H9 (cell line): ENCODE measurements at regions not wholly inside any gene's neighbourhood (a gene's known extent, or its start where the extent isn't known, plus 50 kb on each side); places are given as distances from the start of the nearest gene placed in this dataset.
"Not testable (repeated sequence)": the region's sequence is repeated elsewhere in the genome, so short reads cannot be mapped to it uniquely, and the experiment has no call there.

ENCODE experiments used
- DNase-seq: peaks from one replicate; pipeline ENCODE4 v3.0.0-alpha.2; 2017
- H2AFZ ChIP-seq: one replicate; pipeline ENCODE4 v1.6.1; 2013; ENCODE audit warnings: mild to moderate bottlenecking, low read length, control low read depth, moderate library complexity
- H2AK5ac ChIP-seq: 2 replicates; pipeline ENCODE4 v1.6.1; 2013; ENCODE audit warnings: low read length, control low read depth, mixed read lengths; ENCODE audit not compliant: insufficient read length
- H2BK120ac ChIP-seq: one replicate; pipeline ENCODE4 v1.6.1; 2013; ENCODE audit warnings: low read depth, mild to moderate bottlenecking, low read length, control low read depth, inconsistent platforms; ENCODE audit not compliant: poor library complexity, severe bottlenecking
- H2BK12ac ChIP-seq: 2 replicates; pipeline ENCODE4 v1.6.1; 2013; ENCODE audit warnings: low read length, control low read depth, mixed read lengths, low read depth; ENCODE audit not compliant: insufficient read length
- H2BK15ac ChIP-seq: 2 replicates; pipeline ENCODE4 v1.6.1; 2013; ENCODE audit warnings: low read depth, low read length, control low read depth
- H2BK20ac ChIP-seq: one replicate; pipeline ENCODE4 v1.6.1; 2013; ENCODE audit warnings: low read depth, mild to moderate bottlenecking, low read length, control low read depth, inconsistent platforms; ENCODE audit not compliant: poor library complexity, severe bottlenecking
- H2BK5ac ChIP-seq: 2 replicates; pipeline ENCODE4 v1.6.1; 2013; ENCODE audit warnings: low read length, control low read depth, mixed read lengths; ENCODE audit not compliant: insufficient read length
- H3K14ac ChIP-seq: 2 replicates; pipeline ENCODE4 v1.6.1; 2013; ENCODE audit warnings: low read length, control low read depth; ENCODE audit not compliant: insufficient read depth
- H3K18ac ChIP-seq: 2 replicates; pipeline ENCODE4 v1.6.1; 2013; ENCODE audit warnings: low read depth, mild to moderate bottlenecking, mixed read lengths, low read length, control low read depth; ENCODE audit not compliant: insufficient read length
- H3K23ac ChIP-seq: 2 replicates; pipeline ENCODE4 v1.6.1; 2013; ENCODE audit warnings: low read length, control low read depth, mixed read lengths, low read depth; ENCODE audit not compliant: insufficient read length
- H3K23me2 ChIP-seq: 2 replicates; pipeline ENCODE4 v1.6.1; 2013; ENCODE audit warnings: low read depth, mild to moderate bottlenecking, mixed read lengths, low read length, control low read depth; ENCODE audit not compliant: insufficient read length, poor library complexity, severe bottlenecking
- H3K27ac ChIP-seq: 2 replicates; pipeline ENCODE4 v1.5.1; 2013; ENCODE audit warnings: low read length, control low read depth, mixed read lengths, low read depth; ENCODE audit not compliant: insufficient read length
- H3K27me3 ChIP-seq: 2 replicates; pipeline ENCODE4 v1.6.1; 2013; ENCODE audit warnings: low read length, control low read depth, inconsistent platforms; ENCODE audit not compliant: insufficient read depth
- H3K4ac ChIP-seq: 2 replicates; pipeline ENCODE4 v1.6.1; 2013; ENCODE audit warnings: low read depth, mild to moderate bottlenecking, control low read depth, inconsistent platforms, low read length, moderate library complexity
- H3K4me1 ChIP-seq: 2 replicates; pipeline ENCODE4 v1.6.1; 2013; ENCODE audit warnings: low read length, control low read depth, inconsistent platforms; ENCODE audit not compliant: insufficient read depth
- H3K4me2 ChIP-seq: 2 replicates; pipeline ENCODE4 v1.6.1; 2013; ENCODE audit warnings: low read length, control low read depth, mixed read lengths; ENCODE audit not compliant: insufficient read length, insufficient read depth
- H3K56ac ChIP-seq: 2 replicates; pipeline ENCODE4 v1.6.1; 2013; ENCODE audit warnings: low read depth, mild to moderate bottlenecking, mixed read lengths, low read length, control low read depth; ENCODE audit not compliant: insufficient read length
- H3K79me1 ChIP-seq: 2 replicates; pipeline ENCODE4 v1.6.1; 2013; ENCODE audit warnings: low read depth, mild to moderate bottlenecking, moderate library complexity, low read length, control low read depth, inconsistent platforms; ENCODE audit not compliant: insufficient read depth, poor library complexity, severe bottlenecking
- H3K79me2 ChIP-seq: 2 replicates; pipeline ENCODE4 v1.6.1; 2013; ENCODE audit warnings: low read length, control low read depth, inconsistent platforms; ENCODE audit not compliant: insufficient read depth
- H3K9ac ChIP-seq: 2 replicates; pipeline ENCODE4 v1.6.1; 2013; ENCODE audit warnings: low read length, control low read depth, mixed read lengths; ENCODE audit not compliant: insufficient read length; ENCODE audit errors: extremely low read depth
- H3K9me3 ChIP-seq: one replicate; pipeline ENCODE4 v1.6.1; 2013; ENCODE audit warnings: low read depth, low read length, inconsistent platforms; ENCODE audit not compliant: control insufficient read depth
- H3T11ph ChIP-seq: one replicate; pipeline ENCODE4 v1.6.1; 2013; ENCODE audit warnings: mild to moderate bottlenecking, low read length, control low read depth, inconsistent platforms
- H4K20me1 ChIP-seq: one replicate; pipeline ENCODE4 v1.6.1; 2013; ENCODE audit not compliant: control insufficient read depth, insufficient read length, insufficient read depth
- H4K5ac ChIP-seq: 2 replicates; pipeline ENCODE4 v1.6.1; 2013; ENCODE audit warnings: low read depth, mild to moderate bottlenecking, mixed read lengths, low read length, control low read depth; ENCODE audit not compliant: insufficient read length
- H4K8ac ChIP-seq: replicated peaks from 2 replicates; pipeline ENCODE4 v1.6.1; 2013; ENCODE audit warnings: low read length, control low read depth, mixed read lengths, low read depth; ENCODE audit not compliant: insufficient read length
- H4K91ac ChIP-seq: 2 replicates; pipeline ENCODE4 v1.6.1; 2013; ENCODE audit warnings: low read depth, mild to moderate bottlenecking, moderate library complexity, mixed read lengths, low read length, control low read depth; ENCODE audit not compliant: insufficient read length
- H3K27ac Mint-ChIP-seq, 3 experiments: 2 replicates in 2 of 3; 3 replicates in 1 of 3; pipeline ENCODE4 v1.8.0; 2020 to 2021; ENCODE audit warnings: mixed read lengths in 3 of 3, mild to moderate bottlenecking in 1 of 3, moderate library complexity in 1 of 3
- H3K27me3 Mint-ChIP-seq: 2 replicates; pipeline ENCODE4 v1.8.0; 2021; ENCODE audit warnings: low read depth, mild to moderate bottlenecking, moderate library complexity, mixed read lengths
- H3K36me3 Mint-ChIP-seq, 3 experiments: 2 replicates in 2 of 3; 3 replicates in 1 of 3; pipeline ENCODE4 v1.8.0; 2020 to 2021; ENCODE audit warnings: low read depth in 3 of 3, mixed read lengths in 3 of 3; ENCODE audit not compliant: insufficient read depth in 1 of 3
- H3K4me1 Mint-ChIP-seq, 2 experiments: 2 replicates each; pipeline ENCODE4 v1.8.0; 2020; ENCODE audit warnings: mixed read lengths in 2 of 2
- H3K4me3 Mint-ChIP-seq, 2 experiments: 2 replicates in 1 of 2; 3 replicates in 1 of 2; pipeline ENCODE4 v1.8.0; 2020 to 2021; ENCODE audit warnings: mild to moderate bottlenecking in 2 of 2, mixed read lengths in 2 of 2, moderate library complexity in 1 of 2
- H3K9me3 Mint-ChIP-seq, 2 experiments: 2 replicates in 1 of 2; 3 replicates in 1 of 2; pipeline ENCODE4 v1.8.0; 2020; ENCODE audit warnings: mild to moderate bottlenecking in 2 of 2, mixed read lengths in 2 of 2, moderate library complexity in 1 of 2
- WGBS: extraction: QIAGEN DNeasy Blood & Tissue Kit; methylation state at CpG from one replicate; pipeline ENCODE4 v1.1.7; 2013; ENCODE audit warnings: missing lambda C conversion rate, low lambda C conversion rate, mixed read lengths; ENCODE audit not compliant: insufficient read length; ENCODE audit errors: extremely low coverage; 5-methylcytosine and 5-hydroxymethylcytosine counted together
- TF ChIP-seq, protein P1 (sequence below): fragments of 200-600 bp; sonication (generic); conservative IDR thresholded peaks from 3 replicates; pipeline ENCODE4 v1.8.0; 2021; ENCODE audit warnings: antibody characterized with exemption, mild to moderate bottlenecking

DNA sequence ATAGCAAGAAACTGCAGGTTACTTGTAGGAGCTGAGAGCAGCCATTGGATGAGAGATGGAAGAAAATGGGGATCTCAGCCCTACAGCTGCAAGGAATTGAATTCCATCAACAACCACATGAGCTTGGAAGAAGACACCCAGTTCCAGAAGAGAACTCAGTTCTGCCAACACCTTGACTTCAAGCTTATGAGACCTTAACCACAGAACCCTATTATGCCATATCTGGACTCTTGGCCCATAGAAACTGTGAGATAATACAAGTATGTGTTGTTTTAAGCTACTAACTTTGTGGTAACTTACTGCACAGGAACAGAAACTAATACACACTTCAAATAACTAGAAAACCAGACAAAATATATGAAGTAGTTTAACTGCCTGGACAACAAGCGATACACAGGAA, 212.4 kb upstream of the CACNA2D1 start:
- Mint-ChIP-seq H3K27ac (no peak overlapping the region), H3K9me3 (peaks cover 18 to 26% of the 10 kb centered on the region in 2 experiments), H3K36me3 (peaks cover 3 to 13% (median 4%) of the 10 kb centered on the region in 3 experiments; a peak in 5 of 7 replicates), H3K4me3 (no peak overlapping the region), H3K4me1 (peaks cover 17 to 21% of the 10 kb centered on the region in 2 experiments), H3K27me3 (no peaks in the 10 kb centered on the region)
- H3K9me3 ChIP-seq: no peaks in the 10 kb centered on the region
- no peaks in the 10 kb centered on the region for H3K79me2 ChIP-seq
- H4K5ac ChIP-seq: no peak overlapping the region
- H3K23me2 ChIP-seq: no peaks in the 10 kb centered on the region
- DNase-seq: no peak
- no peak overlapping the region for H3K23ac ChIP-seq
- no peaks in the 10 kb centered on the region for H3K27me3 ChIP-seq
- no peak overlapping the region for H3K4me2 ChIP-seq
- H3K9ac ChIP-seq: no peak overlapping the region
- H4K20me1 ChIP-seq: no peaks in the 10 kb centered on the region
- H4K91ac ChIP-seq: no peak overlapping the region
- no peak overlapping the region for H3K18ac ChIP-seq
- H2AFZ ChIP-seq: no peak overlapping the region
- no peak overlapping the region for H2BK15ac ChIP-seq
- no peak overlapping the region for H2BK5ac ChIP-seq
- TF ChIP-seq, protein P1, sequence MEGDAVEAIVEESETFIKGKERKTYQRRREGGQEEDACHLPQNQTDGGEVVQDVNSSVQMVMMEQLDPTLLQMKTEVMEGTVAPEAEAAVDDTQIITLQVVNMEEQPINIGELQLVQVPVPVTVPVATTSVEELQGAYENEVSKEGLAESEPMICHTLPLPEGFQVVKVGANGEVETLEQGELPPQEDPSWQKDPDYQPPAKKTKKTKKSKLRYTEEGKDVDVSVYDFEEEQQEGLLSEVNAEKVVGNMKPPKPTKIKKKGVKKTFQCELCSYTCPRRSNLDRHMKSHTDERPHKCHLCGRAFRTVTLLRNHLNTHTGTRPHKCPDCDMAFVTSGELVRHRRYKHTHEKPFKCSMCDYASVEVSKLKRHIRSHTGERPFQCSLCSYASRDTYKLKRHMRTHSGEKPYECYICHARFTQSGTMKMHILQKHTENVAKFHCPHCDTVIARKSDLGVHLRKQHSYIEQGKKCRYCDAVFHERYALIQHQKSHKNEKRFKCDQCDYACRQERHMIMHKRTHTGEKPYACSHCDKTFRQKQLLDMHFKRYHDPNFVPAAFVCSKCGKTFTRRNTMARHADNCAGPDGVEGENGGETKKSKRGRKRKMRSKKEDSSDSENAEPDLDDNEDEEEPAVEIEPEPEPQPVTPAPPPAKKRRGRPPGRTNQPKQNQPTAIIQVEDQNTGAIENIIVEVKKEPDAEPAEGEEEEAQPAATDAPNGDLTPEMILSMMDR: no peak
- no peak overlapping the region for H2BK20ac ChIP-seq
- no peaks in the 10 kb centered on the region for H3K4me1 ChIP-seq
- H3K79me1 ChIP-seq: no peaks in the 10 kb centered on the region
- H2BK12ac ChIP-seq: no peak overlapping the region
- H4K8ac ChIP-seq: no peak overlapping the region
- no peak overlapping the region for H3K27ac ChIP-seq
- no CpG with 5 or more reads among the region's 1 CpG for WGBS
- no peak overlapping the region for H3K14ac ChIP-seq
- H3T11ph ChIP-seq: no peak overlapping the region
- no peak overlapping the region for H2AK5ac ChIP-seq
- no peak overlapping the region for H3K56ac ChIP-seq
- no peak overlapping the region for H2BK120ac ChIP-seq
- H3K4ac ChIP-seq: no peak overlapping the region

DNA sequence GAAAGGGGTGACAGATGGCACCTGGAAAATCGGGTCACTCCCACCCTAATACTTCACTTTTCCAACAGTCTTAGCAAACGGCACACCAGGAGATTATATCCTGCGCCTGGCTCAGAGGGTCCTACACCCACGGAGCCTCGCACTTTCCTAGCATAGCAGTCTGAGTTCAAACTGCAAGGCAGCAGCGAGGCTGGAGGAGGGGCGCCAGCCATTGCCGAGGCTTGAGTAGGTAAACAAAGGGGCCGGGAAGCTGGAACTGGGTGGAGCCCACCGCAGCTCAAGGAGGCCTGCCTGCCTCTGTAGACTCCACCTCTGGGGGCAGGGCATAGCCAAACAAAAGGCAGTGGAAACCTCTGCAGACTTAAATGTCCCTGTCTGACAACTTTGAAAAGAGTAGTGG, 206.5 kb upstream of the CACNA2D1 start:
- H2AFZ ChIP-seq, H3K79me2 ChIP-seq, H3K9ac ChIP-seq, H3T11ph ChIP-seq, H3K4me1 ChIP-seq, H2BK15ac ChIP-seq, H3K9me3 ChIP-seq, H3K27ac Mint-ChIP-seq, H3K14ac ChIP-seq, H4K20me1 ChIP-seq, H3K27me3 Mint-ChIP-seq, H2BK20ac ChIP-seq, H3K23ac ChIP-seq, H3K56ac ChIP-seq, H2BK120ac ChIP-seq, H3K4me3 Mint-ChIP-seq, H3K79me1 ChIP-seq, DNase-seq, H2AK5ac ChIP-seq, H4K8ac ChIP-seq, H3K18ac ChIP-seq, H2BK5ac ChIP-seq, H3K27ac ChIP-seq, H4K5ac ChIP-seq, H4K91ac ChIP-seq, H3K27me3 ChIP-seq, H3K23me2 ChIP-seq, H3K4me1 Mint-ChIP-seq, H3K4me2 ChIP-seq, H3K4ac ChIP-seq, H2BK12ac ChIP-seq: not testable (repeated sequence)
- WGBS: no CpG with 5 or more reads among the region's 10 CpGs
- Mint-ChIP-seq H3K36me3 (peaks cover 5 to 19% (median 13%) of the 10 kb centered on the region in 3 experiments; a peak in 6 of 7 replicates), H3K9me3 (peaks cover 33 to 34% of the 10 kb centered on the region in 2 experiments)
